ENCODE measurements at regions not wholly inside any gene's neighbourhood (a gene's known extent, or its start where the extent isn't known, plus 50 kb on each side); places are given as distances from the start of the nearest gene placed in this dataset.

- TF ChIP-seq SIN3A (IDR thresholded peaks at IDR 0.05; ENCODE audit: borderline replicate concordance, insufficient read depth, low read depth, low read length) (no peak), POLR2AphosphoS5 (IDR thresholded peaks at IDR 0.05; ENCODE audit: low read depth, low read length) (no peak), TCF7L2 (IDR thresholded peaks at IDR 0.05; ENCODE audit: low read depth, low read length) (no peak)
- TF ChIP-seq, protein P1, sequence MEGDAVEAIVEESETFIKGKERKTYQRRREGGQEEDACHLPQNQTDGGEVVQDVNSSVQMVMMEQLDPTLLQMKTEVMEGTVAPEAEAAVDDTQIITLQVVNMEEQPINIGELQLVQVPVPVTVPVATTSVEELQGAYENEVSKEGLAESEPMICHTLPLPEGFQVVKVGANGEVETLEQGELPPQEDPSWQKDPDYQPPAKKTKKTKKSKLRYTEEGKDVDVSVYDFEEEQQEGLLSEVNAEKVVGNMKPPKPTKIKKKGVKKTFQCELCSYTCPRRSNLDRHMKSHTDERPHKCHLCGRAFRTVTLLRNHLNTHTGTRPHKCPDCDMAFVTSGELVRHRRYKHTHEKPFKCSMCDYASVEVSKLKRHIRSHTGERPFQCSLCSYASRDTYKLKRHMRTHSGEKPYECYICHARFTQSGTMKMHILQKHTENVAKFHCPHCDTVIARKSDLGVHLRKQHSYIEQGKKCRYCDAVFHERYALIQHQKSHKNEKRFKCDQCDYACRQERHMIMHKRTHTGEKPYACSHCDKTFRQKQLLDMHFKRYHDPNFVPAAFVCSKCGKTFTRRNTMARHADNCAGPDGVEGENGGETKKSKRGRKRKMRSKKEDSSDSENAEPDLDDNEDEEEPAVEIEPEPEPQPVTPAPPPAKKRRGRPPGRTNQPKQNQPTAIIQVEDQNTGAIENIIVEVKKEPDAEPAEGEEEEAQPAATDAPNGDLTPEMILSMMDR (IDR thresholded peaks at IDR 0.05): no peak
- TF ChIP-seq, protein P2, sequence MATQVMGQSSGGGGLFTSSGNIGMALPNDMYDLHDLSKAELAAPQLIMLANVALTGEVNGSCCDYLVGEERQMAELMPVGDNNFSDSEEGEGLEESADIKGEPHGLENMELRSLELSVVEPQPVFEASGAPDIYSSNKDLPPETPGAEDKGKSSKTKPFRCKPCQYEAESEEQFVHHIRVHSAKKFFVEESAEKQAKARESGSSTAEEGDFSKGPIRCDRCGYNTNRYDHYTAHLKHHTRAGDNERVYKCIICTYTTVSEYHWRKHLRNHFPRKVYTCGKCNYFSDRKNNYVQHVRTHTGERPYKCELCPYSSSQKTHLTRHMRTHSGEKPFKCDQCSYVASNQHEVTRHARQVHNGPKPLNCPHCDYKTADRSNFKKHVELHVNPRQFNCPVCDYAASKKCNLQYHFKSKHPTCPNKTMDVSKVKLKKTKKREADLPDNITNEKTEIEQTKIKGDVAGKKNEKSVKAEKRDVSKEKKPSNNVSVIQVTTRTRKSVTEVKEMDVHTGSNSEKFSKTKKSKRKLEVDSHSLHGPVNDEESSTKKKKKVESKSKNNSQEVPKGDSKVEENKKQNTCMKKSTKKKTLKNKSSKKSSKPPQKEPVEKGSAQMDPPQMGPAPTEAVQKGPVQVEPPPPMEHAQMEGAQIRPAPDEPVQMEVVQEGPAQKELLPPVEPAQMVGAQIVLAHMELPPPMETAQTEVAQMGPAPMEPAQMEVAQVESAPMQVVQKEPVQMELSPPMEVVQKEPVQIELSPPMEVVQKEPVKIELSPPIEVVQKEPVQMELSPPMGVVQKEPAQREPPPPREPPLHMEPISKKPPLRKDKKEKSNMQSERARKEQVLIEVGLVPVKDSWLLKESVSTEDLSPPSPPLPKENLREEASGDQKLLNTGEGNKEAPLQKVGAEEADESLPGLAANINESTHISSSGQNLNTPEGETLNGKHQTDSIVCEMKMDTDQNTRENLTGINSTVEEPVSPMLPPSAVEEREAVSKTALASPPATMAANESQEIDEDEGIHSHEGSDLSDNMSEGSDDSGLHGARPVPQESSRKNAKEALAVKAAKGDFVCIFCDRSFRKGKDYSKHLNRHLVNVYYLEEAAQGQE (IDR thresholded peaks at IDR 0.05; ENCODE audit: insufficient read depth in 1 of 2, low read depth in 2 of 2, low read length in 1 of 2): no peak
- Histone ChIP-seq H3K9me3 (ENCODE audit: control insufficient read depth, insufficient read depth, low read depth, low read length) (no peaks in the 10 kb centered on the region), H3K4me3 (ENCODE audit: low read depth in 2 of 2, low read length in 2 of 2) (no peak overlapping the region), H3K27me3 (ENCODE audit: control insufficient read depth, insufficient read depth, low read length) (no peaks in the 10 kb centered on the region), H3K27ac (ENCODE audit: low read length) (no peak overlapping the region), H3K36me3 (ENCODE audit: control insufficient read depth, insufficient read depth, low read length) (no peaks in the 10 kb centered on the region), H3K4me1 (ENCODE audit: control insufficient read depth, insufficient read depth, low read length) (no peaks in the 10 kb centered on the region)
- DNase-seq (ENCODE audit: low read depth, low spot score) (no peak), ATAC-seq (no peak)
- in situ Hi-C loops (cut with HindIII; ENCODE audit: low pct_unique_long_range_greater_than_20kb, low sequenced_read_pairs) (no loop called here), intact Hi-C loops (cut with micrococcal nuclease; ENCODE audit: unreplicated experiment) (no loop called here)
- ChIA-PET CTCF (no interaction called here), POLR2A (no interaction called here)
- BruUV-seq (replicated peaks): no TSS peak
Measured at GRCh38 chrX:97714072-97714471, 830.4 kb downstream of the RPA4 start.

DNA sequence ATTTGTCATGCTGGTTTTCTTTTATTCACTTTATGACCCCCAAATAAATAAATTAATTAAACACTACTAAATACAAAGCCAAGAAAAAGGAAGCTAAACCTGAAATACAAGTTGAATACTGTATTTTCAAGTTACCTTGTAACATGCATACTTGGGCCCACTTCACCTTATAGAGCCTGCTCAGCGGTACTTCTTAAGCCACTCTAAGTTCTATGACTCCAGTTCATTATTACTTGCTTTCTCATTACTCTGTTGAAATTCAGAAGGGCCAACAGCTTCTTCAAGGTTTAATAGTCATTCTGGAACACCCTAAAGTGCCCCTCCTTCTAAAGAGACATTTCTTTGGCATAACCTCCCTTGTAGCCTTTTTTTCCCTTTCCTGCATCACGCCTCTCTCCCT, 844.5 kb downstream of the RPA4 start:
- no TSS peak for BruUV-seq (replicated peaks)

More for the DNA sequence above, 844.5 kb downstream of the RPA4 start:
- no peak overlapping the region for H3K27ac ChIP-seq (ENCODE audit: low read length)
- CTCF ChIA-PET: no interaction called here
- DNase-seq (ENCODE audit: low read depth, low spot score) (no peak), ATAC-seq (no peak)
- in situ Hi-C loops (cut with HindIII; ENCODE audit: low pct_unique_long_range_greater_than_20kb, low sequenced_read_pairs): no loop called here
- H3K9me3 ChIP-seq (ENCODE audit: control insufficient read depth, insufficient read depth, low read depth, low read length): no peaks in the 10 kb centered on the region
- intact Hi-C loops (cut with micrococcal nuclease; ENCODE audit: unreplicated experiment): no loop called here
- POLR2A ChIA-PET: no interaction called here
- H3K36me3 ChIP-seq (ENCODE audit: control insufficient read depth, insufficient read depth, low read length): no peaks in the 10 kb centered on the region
- TF ChIP-seq POLR2AphosphoS5 (IDR thresholded peaks at IDR 0.05; ENCODE audit: low read depth, low read length): no peak
- no peak for TF ChIP-seq SIN3A (IDR thresholded peaks at IDR 0.05; ENCODE audit: borderline replicate concordance, insufficient read depth, low read depth, low read length)
- TF ChIP-seq, protein P2 (IDR thresholded peaks at IDR 0.05; ENCODE audit: insufficient read depth in 1 of 2, low read depth in 2 of 2, low read length in 1 of 2): no peak
- no peak for TF ChIP-seq TCF7L2 (IDR thresholded peaks at IDR 0.05; ENCODE audit: low read depth, low read length)
- TF ChIP-seq, protein P1 (IDR thresholded peaks at IDR 0.05): no peak
- no peaks in the 10 kb centered on the region for H3K4me1 ChIP-seq (ENCODE audit: control insufficient read depth, insufficient read depth, low read length)
- H3K27me3 ChIP-seq (ENCODE audit: control insufficient read depth, insufficient read depth, low read length): no peaks in the 10 kb centered on the region
- H3K4me3 ChIP-seq (ENCODE audit: low read depth in 2 of 2, low read length in 2 of 2): no peak overlapping the region
